NCI-H2171 treated with DMSO at 0.1 percent for 48 hours (cell line): ENCODE measurements at regions not wholly inside any gene's neighbourhood (a gene's known extent, or its start where the extent isn't known, plus 50 kb on each side); places are given as distances from the start of the nearest gene placed in this dataset.
A peak's percentile ranks its signal among the peaks of the same experiment; 100 is the strongest.

Source experiments
- DNase-seq: peaks from one replicate; lab custom pipeline; 2025; lab: John Stamatoyannopoulos, UW

DNA sequence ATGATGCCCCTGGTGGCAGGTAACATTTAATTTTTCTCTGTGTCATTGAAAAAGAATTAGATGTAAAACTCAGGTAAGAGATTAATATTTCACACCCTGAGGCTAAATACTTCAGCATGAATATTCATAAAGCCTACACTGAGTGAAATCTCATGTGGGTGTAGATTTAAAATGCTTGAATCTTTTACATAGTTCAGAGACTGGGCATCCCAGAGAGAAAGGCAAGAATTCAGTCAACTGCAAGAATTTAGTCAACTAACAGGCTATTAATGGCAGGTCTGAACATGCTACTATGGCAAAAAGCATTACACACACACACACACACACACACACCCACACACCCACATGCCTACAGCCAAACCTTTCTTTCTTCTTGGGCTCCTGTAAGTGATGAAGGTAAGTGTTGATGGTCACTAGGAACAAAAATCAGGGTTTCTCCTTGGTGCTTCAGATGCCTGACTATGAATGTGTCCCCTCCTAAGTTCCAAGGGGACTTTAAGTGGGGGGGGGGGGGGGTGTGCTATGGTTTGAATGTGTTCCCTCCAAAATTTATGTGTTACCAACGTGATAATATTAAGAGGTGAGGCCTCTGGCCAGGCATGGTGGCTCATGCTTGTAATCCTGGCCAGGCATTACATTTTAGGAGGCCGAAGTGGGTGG lies 63.7 kb upstream of the PSMD7 start:
- DNase-seq = no peak

DNA sequence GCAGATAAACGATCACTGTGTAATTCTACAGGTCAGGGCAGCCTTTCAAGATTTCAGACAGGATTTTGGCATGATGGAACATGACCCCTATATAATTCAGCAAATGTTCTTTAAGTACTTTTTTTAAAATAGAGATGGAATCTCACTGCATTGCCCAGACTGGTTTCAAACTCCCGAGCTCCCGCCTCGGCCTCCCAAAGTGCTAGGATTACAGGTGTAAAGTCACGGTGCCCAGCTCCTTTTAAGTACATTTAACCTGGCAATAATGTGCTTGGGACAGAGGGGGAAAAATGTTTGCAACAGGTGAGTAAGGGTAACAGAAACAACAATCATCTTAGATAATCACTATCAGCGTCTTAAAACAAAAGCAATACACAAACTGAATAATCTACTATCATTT lies 66.5 kb upstream of the PSMD7 start:
- no peak for DNase-seq

GRCh38 chr16:74226338-74226954 lies 70.2 kb upstream of the PSMD7 start:
- peak; percentile 15 for DNase-seq

GRCh38 chr16:74224828-74225612 lies 71.6 kb upstream of the PSMD7 start:
- DNase-seq = peak; percentile 15

DNA sequence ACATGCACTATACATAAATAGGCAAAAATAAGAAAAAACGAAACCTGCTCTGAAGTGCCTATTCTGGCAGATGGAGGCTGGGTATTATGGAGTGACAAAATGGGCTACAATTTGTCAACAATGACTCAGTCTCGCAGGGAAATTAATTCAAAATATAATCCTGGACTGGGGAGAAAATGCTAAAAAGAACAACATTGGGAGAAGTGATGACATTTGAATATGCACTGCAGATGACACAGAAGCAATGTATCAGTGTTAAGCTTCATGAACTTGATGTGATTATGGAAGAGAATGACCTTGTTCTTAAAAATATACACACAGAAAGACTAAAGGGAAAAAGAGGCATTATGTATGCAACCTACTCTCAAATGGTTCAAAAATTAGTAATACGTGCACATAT lies 74.8 kb upstream of the PSMD7 start:
- DNase-seq = no peak

GRCh38 chr16:74219706-74220105 lies 76.9 kb upstream of the PSMD7 start:
- no peak for DNase-seq

- DNase-seq = no peak
Observed at GRCh38 chr16:74218871-74219270, 77.7 kb upstream of the PSMD7 start.

GRCh38 chr16:74216319-74216718 lies 80.3 kb upstream of the PSMD7 start:
- DNase-seq = no peak

DNA sequence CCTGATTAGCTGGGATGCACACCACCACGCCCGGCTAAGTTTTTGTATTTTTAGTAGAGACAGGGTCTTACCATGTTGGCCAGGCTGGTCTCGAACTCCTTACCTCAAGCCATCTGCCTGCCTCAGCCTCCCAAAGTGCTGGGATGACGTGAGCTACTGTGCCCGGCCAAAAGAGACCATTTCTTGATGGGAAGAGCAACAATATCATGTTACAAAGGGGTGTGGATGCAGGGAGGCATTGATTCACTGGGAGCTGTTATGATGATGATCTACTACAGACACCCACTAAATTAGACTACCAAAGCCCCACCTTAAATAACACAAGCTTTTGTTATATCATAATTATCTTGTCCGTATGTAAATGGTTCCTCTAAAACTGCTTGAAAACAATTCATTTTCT lies 81.4 kb upstream of the PSMD7 start:
- no peak for DNase-seq

DNA sequence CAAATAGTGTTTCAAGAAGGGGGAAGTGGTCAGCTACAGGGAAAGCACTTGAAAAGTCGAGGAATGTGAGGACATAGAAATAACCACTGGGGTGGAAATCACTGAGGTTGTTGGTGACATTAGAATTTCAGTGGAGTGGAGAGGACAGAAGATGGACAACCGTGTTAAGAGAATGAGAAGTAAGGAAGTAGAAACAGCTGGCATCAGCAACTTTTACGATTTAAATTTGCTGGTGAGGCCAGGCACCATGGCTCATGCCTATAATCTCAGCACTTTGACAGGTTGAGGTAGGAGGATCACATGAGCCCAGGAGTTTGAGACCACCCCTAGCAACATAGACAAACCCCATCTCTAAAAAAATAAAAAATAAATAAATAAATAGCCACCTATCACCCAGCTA lies 83.2 kb upstream of the PSMD7 start:
- no peak for DNase-seq

DNA sequence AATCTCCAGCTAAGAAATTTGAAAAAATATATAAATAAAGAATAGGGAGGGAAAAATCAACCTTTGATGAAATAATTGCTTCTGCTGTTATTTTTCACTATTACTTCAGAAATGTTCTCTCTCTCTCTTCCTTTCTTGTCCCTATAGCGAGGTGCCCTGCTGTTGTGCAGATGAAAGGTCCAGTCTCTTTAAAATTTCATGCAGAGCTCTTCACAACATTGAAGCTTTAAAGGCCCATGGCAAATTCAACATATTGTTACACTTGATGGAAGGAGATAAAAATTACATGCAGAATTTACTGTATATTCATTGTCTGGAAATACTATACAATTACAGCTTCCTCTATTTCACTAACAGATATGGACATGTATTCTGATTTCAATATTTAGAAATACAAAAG lies 86.4 kb upstream of the PSMD7 start:
- DNase-seq = no peak

DNA sequence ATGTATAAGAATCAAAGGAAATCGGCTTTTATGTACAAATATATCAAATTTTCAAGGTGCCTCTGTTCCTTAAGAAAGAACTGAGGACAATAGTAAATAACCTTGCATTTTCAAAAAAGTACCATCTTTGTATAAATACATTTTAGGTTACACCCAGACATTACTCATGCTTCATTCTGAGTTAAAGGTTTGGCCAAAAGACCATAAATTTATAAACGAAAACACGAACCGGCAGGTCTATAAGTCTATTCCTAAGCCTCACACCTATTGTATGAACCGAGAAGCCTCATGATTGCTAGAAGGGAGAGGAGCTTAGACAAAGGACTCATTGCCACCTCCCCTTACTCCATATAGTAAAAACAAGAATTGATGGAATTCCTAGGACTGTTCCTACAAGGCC lies 94.6 kb upstream of the PSMD7 start:
- no peak for DNase-seq

DNA sequence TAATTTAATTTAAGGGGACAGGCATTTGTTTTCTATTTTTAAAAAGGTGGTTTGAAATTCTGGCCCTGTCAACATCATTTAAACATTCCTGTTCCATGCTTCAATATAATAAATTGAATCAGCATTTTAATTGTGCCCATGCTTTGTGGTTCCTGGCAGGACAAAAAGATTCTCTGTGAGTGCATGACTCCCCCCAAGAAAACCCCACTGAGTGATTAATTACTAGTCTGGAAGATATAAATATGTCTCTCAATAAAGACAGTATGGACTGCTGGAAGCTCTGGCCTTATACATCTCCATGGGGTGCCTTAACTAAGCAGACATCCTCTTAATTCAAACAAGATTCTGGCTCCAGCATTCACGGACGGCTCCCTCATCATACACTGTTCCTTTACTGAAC lies 95.0 kb upstream of the PSMD7 start:
- DNase-seq = no peak

- no peak for DNase-seq
Observed at GRCh38 chr16:74200921-74201320, 95.7 kb upstream of the PSMD7 start.

- DNase-seq = no peak
Observed at GRCh38 chr16:74199842-74200124, 96.8 kb upstream of the PSMD7 start.

DNA sequence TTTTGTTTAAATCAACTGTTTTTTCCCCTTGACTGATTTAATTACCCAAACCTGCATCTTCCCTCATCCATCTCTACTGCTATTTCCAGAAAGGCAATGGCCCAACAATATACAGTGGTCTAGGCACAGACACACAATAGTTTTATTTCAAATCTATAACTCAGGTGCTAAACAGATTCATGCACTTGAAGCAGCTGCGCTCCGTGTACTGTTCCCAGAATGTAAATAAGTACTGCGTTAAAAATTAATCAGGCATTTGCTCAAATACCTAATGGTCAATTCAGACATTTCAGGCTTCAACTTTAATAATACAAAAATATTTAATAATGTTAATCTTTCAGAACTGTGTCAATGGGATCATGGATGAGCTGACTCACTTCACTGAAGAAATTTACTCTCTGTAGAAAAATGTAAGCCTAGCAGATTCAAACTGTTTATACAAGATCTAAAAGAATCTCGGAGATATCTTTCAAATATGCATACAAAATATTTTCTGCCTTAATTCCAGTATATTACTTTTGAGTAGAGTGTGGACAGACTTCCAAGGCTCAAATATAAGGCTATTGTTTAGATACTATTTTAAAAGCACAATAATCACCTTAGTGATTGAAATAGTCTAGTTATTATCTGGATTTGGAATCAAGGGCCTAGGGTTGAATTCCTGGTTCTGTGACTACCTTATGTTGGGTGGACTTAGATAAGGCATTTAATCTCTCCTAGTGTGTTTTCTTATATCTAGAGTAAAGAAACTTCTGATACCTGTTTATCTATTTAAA lies 97.4 kb upstream of the PSMD7 start:
- no peak for DNase-seq

DNA sequence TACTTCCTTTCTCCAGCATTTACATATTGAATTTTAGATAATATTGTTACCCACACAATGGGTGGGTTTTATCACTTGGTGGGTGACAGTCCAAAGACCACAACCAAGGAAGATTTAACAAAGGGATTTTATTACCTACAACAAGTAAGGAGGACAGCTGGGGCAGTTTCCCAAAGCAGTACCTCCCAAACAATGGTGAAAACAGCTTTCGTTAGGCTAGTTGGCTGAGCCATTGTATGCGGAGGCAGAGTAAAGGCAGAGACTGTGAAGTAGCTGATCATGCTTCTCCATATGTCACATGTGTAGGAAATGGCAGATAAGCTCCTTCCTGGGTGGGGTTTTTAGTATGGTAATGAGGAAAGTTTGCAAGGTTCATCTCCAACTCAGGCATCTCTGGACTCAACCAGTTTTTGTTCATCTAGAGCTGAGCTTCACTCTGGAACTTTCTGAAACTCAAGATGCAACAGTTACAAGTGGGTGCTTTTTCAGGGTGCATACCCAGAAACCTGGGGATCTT lies 104.3 kb upstream of the PSMD7 start:
- no peak for DNase-seq

GRCh38 chr16:74190292-74190691 lies 106.3 kb upstream of the PSMD7 start:
- DNase-seq = no peak

DNA sequence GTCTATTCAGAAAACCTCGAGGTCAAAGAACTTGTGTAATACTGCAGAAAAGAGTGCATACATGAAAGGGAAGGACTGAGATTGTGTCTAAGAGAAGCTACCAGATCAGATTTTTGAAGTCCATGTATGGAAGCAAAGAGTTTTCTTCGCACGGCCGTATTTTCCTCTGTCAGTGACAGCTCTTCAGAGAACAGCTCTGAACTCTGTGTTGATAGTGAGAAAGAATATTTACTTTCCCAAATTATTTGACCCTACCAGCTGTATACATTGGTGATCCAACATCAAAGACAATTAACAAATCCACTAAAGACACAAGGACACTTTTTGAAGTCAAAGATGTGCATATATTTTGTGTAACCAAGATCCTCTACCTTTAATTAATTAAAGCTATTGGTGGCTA lies 107.8 kb upstream of the PSMD7 start:
- no peak for DNase-seq

DNA sequence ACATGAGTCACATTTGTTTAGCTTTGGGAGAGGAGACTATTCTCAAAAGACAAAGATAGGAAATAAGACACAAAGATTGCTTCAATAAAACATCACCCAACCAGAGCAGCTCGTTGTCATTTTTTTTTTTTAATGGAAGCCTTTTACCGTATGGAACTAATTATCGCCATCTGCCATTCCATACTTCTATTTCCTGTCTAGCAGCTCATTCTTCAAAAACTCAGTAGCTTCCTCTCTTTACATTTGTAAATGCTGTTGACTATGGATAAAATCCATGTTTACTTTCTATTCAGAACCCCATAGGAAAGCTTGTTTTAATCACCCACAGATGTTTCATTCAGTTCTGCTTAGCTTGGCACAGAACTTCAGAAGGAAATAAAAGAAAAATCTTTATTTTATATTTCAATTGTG lies 110.0 kb upstream of the PSMD7 start:
- peak; percentile 77 for DNase-seq

DNA sequence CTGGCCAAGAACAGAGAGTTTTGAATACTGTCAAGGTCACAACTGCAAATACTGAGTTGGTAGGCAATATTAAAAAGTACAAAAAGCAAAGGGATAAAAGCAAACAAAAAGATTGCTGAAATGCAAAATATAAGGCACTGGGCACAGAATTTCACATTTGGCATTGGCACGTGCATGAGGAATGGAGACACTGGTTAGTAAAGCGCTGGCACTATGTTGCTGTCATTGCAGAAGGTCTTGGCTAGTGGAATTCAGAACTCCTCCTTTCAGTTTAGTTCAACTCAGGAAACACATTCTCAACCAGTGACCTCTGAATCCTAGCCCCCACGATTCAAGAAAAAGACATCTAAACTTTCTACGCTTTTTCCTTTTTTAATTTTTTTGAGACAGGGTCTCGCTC lies 111.8 kb upstream of the PSMD7 start:
- no peak for DNase-seq

- no peak for DNase-seq
Observed at GRCh38 chr16:74183601-74184360, 112.8 kb upstream of the PSMD7 start.
